ENCODE measurements at regions not wholly inside any gene's neighbourhood (a gene's known extent, or its start where the extent isn't known, plus 50 kb on each side); places are given as distances from the start of the nearest gene placed in this dataset.

GRCh38 chr2:222769941-222770340 lies 90.9 kb upstream of the ACSL3 start:
- no peaks in the 10 kb centered on the region for H3K27me3 ChIP-seq (ENCODE audit: insufficient read depth in 3 of 3, low read length in 2 of 3)
- WGBS, 3 donors: 91 to 94% (median 93%) methylated on average over 3 of the region's 3 CpGs
- intact Hi-C loops (cut with DNase I): no loop called here

DNA sequence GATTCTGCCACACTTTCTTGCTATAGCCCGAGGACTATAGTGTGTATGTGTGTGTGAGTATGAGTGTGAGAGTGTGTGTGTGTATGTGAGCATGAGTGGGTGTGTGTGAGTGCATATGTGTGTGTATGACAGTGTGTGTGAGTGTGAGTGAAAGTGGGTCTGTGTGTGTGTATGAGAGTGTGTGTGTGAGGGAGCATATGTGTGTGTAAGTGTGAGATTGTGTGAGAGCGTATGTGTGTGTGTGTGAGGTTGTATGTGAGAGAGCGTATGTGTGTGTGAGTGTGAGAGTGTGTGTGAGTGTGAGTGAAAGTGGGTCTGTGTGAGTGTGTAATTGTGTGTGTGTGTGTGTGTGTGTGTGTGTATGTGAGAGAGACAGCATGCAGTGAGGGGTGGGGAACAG lies 89.0 kb upstream of the ACSL3 start:
- WGBS, 3 donors: 98 to 100% (median 98%) methylated on average over 3 of the region's 3 CpGs
- ATAC-seq (no peak), DNase-seq (no peak)
- no peaks in the 10 kb centered on the region for H3K9me3 ChIP-seq
- H3K36me3 ChIP-seq (ENCODE audit: insufficient read depth in 1 of 2, low read depth in 1 of 2): no peaks in the 10 kb centered on the region
- TF ChIP-seq CTCF (IDR thresholded peaks at IDR 0.05): no peak
- no peak overlapping the region for H3K27ac ChIP-seq
- no peaks in the 10 kb centered on the region for H3K4me1 ChIP-seq
- H3K4me3 ChIP-seq: no peak overlapping the region
- H3K27me3 ChIP-seq (ENCODE audit: insufficient read depth in 3 of 3, low read length in 2 of 3): no peaks in the 10 kb centered on the region
- intact Hi-C loops (cut with DNase I): no loop called here

More at GRCh38 chr2:222769941-222770340, 90.9 kb upstream of the ACSL3 start:
- Histone ChIP-seq H3K9me3 (no peaks in the 10 kb centered on the region), H3K36me3 (ENCODE audit: insufficient read depth in 1 of 2, low read depth in 1 of 2) (no peaks in the 10 kb centered on the region), H3K4me1 (no peaks in the 10 kb centered on the region), H3K27ac (no peak overlapping the region), H3K4me3 (no peak overlapping the region)
- DNase-seq (no peak), ATAC-seq (no peak)
- TF ChIP-seq CTCF (IDR thresholded peaks at IDR 0.05): no peak

GRCh38 chr2:222774941-222775340 lies 85.9 kb upstream of the ACSL3 start:
- no peak for DNase-seq
- Histone ChIP-seq H3K27me3 (ENCODE audit: insufficient read depth in 3 of 3, low read length in 2 of 3) (no peaks in the 10 kb centered on the region), H3K9me3 (no peaks in the 10 kb centered on the region), H3K4me3 (no peak overlapping the region), H3K36me3 (ENCODE audit: insufficient read depth in 1 of 2, low read depth in 1 of 2) (no peaks in the 10 kb centered on the region), H3K4me1 (no peaks in the 10 kb centered on the region), H3K27ac (no peak overlapping the region)
- no peak for ATAC-seq
- TF ChIP-seq CTCF (IDR thresholded peaks at IDR 0.05): no peak
- intact Hi-C loops (cut with DNase I): no loop called here

DNA sequence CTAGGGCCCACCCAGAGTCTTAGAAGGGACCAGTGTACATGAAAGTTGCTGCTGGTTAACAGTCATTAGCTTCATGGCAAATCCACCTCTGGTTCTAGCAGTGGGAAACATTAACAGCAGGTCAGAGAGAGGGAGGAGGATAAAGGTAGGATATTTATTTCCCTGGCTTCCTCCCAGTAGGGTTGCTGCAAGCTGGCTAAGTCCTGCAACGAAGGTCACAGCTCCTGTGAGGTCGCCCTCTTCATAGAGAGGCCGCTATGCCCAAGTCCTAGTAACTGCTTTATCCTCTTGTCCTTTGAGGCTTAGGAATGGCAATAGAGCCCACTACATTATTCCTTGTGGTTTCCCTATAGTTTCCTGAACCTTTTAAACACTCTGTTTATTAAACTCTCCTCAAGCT lies 84.0 kb upstream of the ACSL3 start:
- no peaks in the 10 kb centered on the region for H3K36me3 ChIP-seq (ENCODE audit: insufficient read depth in 1 of 2, low read depth in 1 of 2)
- no peak overlapping the region for H3K27ac ChIP-seq
- no peaks in the 10 kb centered on the region for H3K27me3 ChIP-seq (ENCODE audit: insufficient read depth in 3 of 3, low read length in 2 of 3)
- intact Hi-C loops (cut with DNase I): no loop called here
- H3K4me3 ChIP-seq: no peak overlapping the region
- 44 to 61% (median 49%) methylated on average over 3 of the region's 3 CpGs for WGBS, 3 donors
- peak in 2 of 4 donors; percentile 56 to 69 for ATAC-seq
- TF ChIP-seq CTCF (IDR thresholded peaks at IDR 0.05): no peak
- no peaks in the 10 kb centered on the region for H3K4me1 ChIP-seq
- H3K9me3 ChIP-seq: no peaks in the 10 kb centered on the region
- DNase-seq: no peak

DNA sequence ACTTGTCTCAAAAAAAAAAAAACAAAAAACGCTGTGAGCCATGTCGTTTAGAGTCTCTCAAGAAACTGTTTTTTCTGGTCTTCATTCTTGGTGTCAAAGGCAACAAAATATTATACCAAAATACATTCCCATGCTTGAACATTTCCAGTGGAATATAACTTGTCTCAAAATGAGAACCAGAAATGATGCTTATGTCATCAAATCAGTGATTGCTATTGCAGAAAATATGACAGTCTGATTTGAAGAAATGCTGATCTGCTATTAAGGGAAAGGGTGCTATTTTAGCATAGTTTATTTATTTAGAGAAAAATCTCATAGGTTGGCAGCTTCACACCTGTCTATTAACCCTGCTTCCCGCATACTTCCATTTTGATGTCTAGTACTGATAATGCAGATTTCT lies 82.4 kb upstream of the ACSL3 start:
- intact Hi-C loops (cut with DNase I): no loop called here
- ATAC-seq (no peak), DNase-seq (no peak)
- H3K36me3 ChIP-seq (ENCODE audit: insufficient read depth in 1 of 2, low read depth in 1 of 2): no peaks in the 10 kb centered on the region
- TF ChIP-seq CTCF (IDR thresholded peaks at IDR 0.05): no peak
- H3K27me3 ChIP-seq (ENCODE audit: insufficient read depth in 3 of 3, low read length in 2 of 3): no peaks in the 10 kb centered on the region
- no peak overlapping the region for H3K4me3 ChIP-seq
- H3K27ac ChIP-seq: no peak overlapping the region
- H3K4me1 ChIP-seq: no peaks in the 10 kb centered on the region
- no peaks in the 10 kb centered on the region for H3K9me3 ChIP-seq
- 80 to 87% (median 80%) methylated on average over 3 of the region's 3 CpGs for WGBS, 3 donors
